Prostate gland (tissue), 2 donors: ENCODE measurements at regions not wholly inside any gene's neighbourhood (a gene's known extent, or its start where the extent isn't known, plus 50 kb on each side); places are given as distances from the start of the nearest gene placed in this dataset.

Source experiments
- POLR2A ChIP-seq: fragments of 450-650 bp; IDR thresholded peaks from one replicate; pipeline ENCODE4 v1.6.1; 2016; ENCODE audit warnings: antibody characterized with exemption, mild to moderate bottlenecking
- TF ChIP-seq, protein P1 (sequence below), 4 experiments: fragments of 200-600 bp in 2 of 4; fragments of 450-650 bp in 2 of 4; sonication (generic) in 2 of 4; IDR thresholded peaks; 1 replicate in 3 of 4; 2 replicates in 1 of 4; pipeline ENCODE4 v1.5.1; 2016 to 2019; ENCODE audit warnings: antibody characterized with exemption in 4 of 4, mild to moderate bottlenecking in 2 of 4, moderate library complexity in 2 of 4

DNA sequence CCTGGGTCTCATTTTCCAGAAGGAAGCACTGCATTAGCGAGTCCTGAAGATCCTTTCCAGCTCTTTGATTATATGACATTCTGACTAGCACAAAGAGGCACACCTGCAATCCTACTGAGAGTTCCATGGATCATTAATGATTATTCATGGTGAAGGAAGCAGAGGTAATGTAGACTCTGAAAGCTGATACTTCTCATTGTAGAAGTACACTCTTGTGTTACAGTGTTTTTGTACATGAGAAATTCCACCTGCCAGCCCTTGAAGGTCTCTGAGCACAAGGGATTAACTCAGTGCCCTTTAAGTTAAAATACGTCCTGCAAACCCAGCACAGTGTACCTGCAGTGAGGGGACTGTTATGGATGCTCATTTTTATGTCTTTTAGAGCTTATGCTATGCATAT is 558.8 kb upstream of the FBXO33 start:
- TF ChIP-seq, protein P1, sequence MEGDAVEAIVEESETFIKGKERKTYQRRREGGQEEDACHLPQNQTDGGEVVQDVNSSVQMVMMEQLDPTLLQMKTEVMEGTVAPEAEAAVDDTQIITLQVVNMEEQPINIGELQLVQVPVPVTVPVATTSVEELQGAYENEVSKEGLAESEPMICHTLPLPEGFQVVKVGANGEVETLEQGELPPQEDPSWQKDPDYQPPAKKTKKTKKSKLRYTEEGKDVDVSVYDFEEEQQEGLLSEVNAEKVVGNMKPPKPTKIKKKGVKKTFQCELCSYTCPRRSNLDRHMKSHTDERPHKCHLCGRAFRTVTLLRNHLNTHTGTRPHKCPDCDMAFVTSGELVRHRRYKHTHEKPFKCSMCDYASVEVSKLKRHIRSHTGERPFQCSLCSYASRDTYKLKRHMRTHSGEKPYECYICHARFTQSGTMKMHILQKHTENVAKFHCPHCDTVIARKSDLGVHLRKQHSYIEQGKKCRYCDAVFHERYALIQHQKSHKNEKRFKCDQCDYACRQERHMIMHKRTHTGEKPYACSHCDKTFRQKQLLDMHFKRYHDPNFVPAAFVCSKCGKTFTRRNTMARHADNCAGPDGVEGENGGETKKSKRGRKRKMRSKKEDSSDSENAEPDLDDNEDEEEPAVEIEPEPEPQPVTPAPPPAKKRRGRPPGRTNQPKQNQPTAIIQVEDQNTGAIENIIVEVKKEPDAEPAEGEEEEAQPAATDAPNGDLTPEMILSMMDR (IDR thresholded peaks at IDR 0.05), result no peak
- TF ChIP-seq POLR2A, result no peak
